ENCODE measurements at regions not wholly inside any gene's neighbourhood (a gene's known extent, or its start where the extent isn't known, plus 50 kb on each side); places are given as distances from the start of the nearest gene placed in this dataset.

GRCh38 chr20:11281768-11282167 lies 608.0 kb upstream of the JAG1 start:
- no peaks in the 10 kb centered on the region for H3K4me1 ChIP-seq (ENCODE audit: control insufficient read depth, insufficient read depth, low read length)
- POLR2A ChIA-PET = no interaction called here
- no peak overlapping the region for H3K27ac ChIP-seq (ENCODE audit: control insufficient read depth, insufficient read depth)
- CTCF ChIA-PET = no interaction called here
- H3K9me3 ChIP-seq (replicated peaks; ENCODE audit: control insufficient read depth, insufficient read depth, low read length) = no peaks in the 10 kb centered on the region; the same call in 2 of the 3 replicates
- 6% methylated on average over 4 of the region's 4 CpGs for WGBS (ENCODE audit: insufficient coverage, insufficient replicate concordance, low lambda C conversion rate, missing lambda C conversion rate)
- H3K79me2 ChIP-seq (ENCODE audit: control insufficient read depth, insufficient read depth, low read length) = no peaks in the 10 kb centered on the region
- H3K27me3 ChIP-seq (replicated peaks in 1 of 2; ENCODE audit: control insufficient read depth in 2 of 2, insufficient read depth in 2 of 2, low read length in 1 of 2) = no peaks in the 10 kb centered on the region
- intact Hi-C loops (cut with micrococcal nuclease; ENCODE audit: unreplicated experiment) (no loop called here), in situ Hi-C loops (cut with MboI) (no loop called here)
- RAD21 ChIA-PET (ENCODE audit: unreplicated experiment) = no interaction called here
- SMC1A ChIA-PET (ENCODE audit: uncharacterized antibody, unreplicated experiment) = interaction anchor here (0.6 to 1.5 kb wide), 2 partner anchors 8 to 192 kb away, joined by 3 to 9 read pairs; no protein-coding TSS in a partner anchor
- no peak for FAIRE-seq
- BruUV-seq (replicated peaks) = no TSS peak
- ATAC-seq = no peak
- H3K9ac ChIP-seq (ENCODE audit: control insufficient read depth, insufficient read depth, low read length) = no peak overlapping the region
- H3K4me2 ChIP-seq (ENCODE audit: control insufficient read depth, insufficient read depth) = no peak overlapping the region
- no peak for DNase-seq (ENCODE audit: low read depth, low spot score)
- no peak for TF ChIP-seq CEBPB (IDR thresholded peaks at IDR 0.05; ENCODE audit: borderline replicate concordance in 1 of 2, low read depth in 2 of 2, low read length in 2 of 2)
- TF ChIP-seq ZSCAN29 (IDR thresholded peaks at IDR 0.05) = no peak
- no peak for TF ChIP-seq NFYA (IDR thresholded peaks at IDR 0.05; ENCODE audit: borderline replicate concordance, low read depth, low read length)
- TF ChIP-seq STAT1 (conservative IDR thresholded peaks at IDR 0.05) = no peak
- no peaks in the 10 kb centered on the region for H3K36me3 ChIP-seq (ENCODE audit: control insufficient read depth in 2 of 2, insufficient read depth in 2 of 2, low read length in 1 of 2)
- H2AFZ ChIP-seq (ENCODE audit: control insufficient read depth, low read depth, low read length) = no peak overlapping the region
- H3K4me3 ChIP-seq = no peak overlapping the region
- H4K20me1 ChIP-seq (ENCODE audit: control insufficient read depth, insufficient read depth) = no peaks in the 10 kb centered on the region

- Histone ChIP-seq H3K4me3 (no peak overlapping the region), H3K4me2 (ENCODE audit: control insufficient read depth, insufficient read depth) (no peak overlapping the region), H3K9me3 (replicated peaks; ENCODE audit: control insufficient read depth, insufficient read depth, low read length) (no peaks in the 10 kb centered on the region), H3K36me3 (ENCODE audit: control insufficient read depth in 2 of 2, insufficient read depth in 2 of 2, low read length in 1 of 2) (no peaks in the 10 kb centered on the region), H2AFZ (ENCODE audit: control insufficient read depth, low read depth, low read length) (no peak overlapping the region), H4K20me1 (ENCODE audit: control insufficient read depth, insufficient read depth) (no peaks in the 10 kb centered on the region), H3K27me3 (replicated peaks in 1 of 2; ENCODE audit: control insufficient read depth in 2 of 2, insufficient read depth in 2 of 2, low read length in 1 of 2) (no peaks in the 10 kb centered on the region), H3K4me1 (ENCODE audit: control insufficient read depth, insufficient read depth, low read length) (no peaks in the 10 kb centered on the region), H3K79me2 (ENCODE audit: control insufficient read depth, insufficient read depth, low read length) (no peaks in the 10 kb centered on the region), H3K27ac (ENCODE audit: control insufficient read depth, insufficient read depth) (no peak overlapping the region), H3K9ac (ENCODE audit: control insufficient read depth, insufficient read depth, low read length) (no peak overlapping the region)
- WGBS (ENCODE audit: insufficient coverage, insufficient replicate concordance, low lambda C conversion rate, missing lambda C conversion rate) = 40% methylated on average over 2 of the region's 2 CpGs
- in situ Hi-C loops (cut with MboI) = no loop called here
- POLR2A ChIA-PET = no interaction called here
- no peak for ATAC-seq
- intact Hi-C loops (cut with micrococcal nuclease; ENCODE audit: unreplicated experiment) = no loop called here
- BruUV-seq (replicated peaks) = no TSS peak
- SMC1A ChIA-PET (ENCODE audit: uncharacterized antibody, unreplicated experiment) = no interaction called here
- no peak for DNase-seq (ENCODE audit: low read depth, low spot score)
- RAD21 ChIA-PET (ENCODE audit: unreplicated experiment) = no interaction called here
- CTCF ChIA-PET = interaction anchor here (1.5 kb wide), 1 partner anchor 8 kb away, joined by 3 read pairs; no protein-coding TSS in a partner anchor
- no peak for FAIRE-seq
- TF ChIP-seq ZNF622 (IDR thresholded peaks at IDR 0.05) (no peak), BCLAF1 (IDR thresholded peaks at IDR 0.05) (no peak), RCOR1 (conservative IDR thresholded peaks at IDR 0.05; ENCODE audit: low read depth, low read length) (no peak), SUPT20H (IDR thresholded peaks at IDR 0.05; ENCODE audit: borderline replicate concordance, control insufficient read depth, low read depth, low read length) (no peak), MXI1 (IDR thresholded peaks at IDR 0.05; ENCODE audit: low read depth, low read length) (no peak), SMC3 (IDR thresholded peaks at IDR 0.05; ENCODE audit: borderline replicate concordance, low read length) (no peak), EED (IDR thresholded peaks at IDR 0.05; ENCODE audit: low read depth) (no peak), NFYA (IDR thresholded peaks at IDR 0.05; ENCODE audit: borderline replicate concordance, low read depth, low read length) (no peak)
- TF ChIP-seq, protein P1, sequence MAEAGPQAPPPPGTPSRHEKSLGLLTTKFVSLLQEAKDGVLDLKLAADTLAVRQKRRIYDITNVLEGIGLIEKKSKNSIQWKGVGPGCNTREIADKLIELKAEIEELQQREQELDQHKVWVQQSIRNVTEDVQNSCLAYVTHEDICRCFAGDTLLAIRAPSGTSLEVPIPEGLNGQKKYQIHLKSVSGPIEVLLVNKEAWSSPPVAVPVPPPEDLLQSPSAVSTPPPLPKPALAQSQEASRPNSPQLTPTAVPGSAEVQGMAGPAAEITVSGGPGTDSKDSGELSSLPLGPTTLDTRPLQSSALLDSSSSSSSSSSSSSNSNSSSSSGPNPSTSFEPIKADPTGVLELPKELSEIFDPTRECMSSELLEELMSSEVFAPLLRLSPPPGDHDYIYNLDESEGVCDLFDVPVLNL (IDR thresholded peaks at IDR 0.05; ENCODE audit: low read depth, low read length) = no peak
- TF ChIP-seq, protein P2, sequence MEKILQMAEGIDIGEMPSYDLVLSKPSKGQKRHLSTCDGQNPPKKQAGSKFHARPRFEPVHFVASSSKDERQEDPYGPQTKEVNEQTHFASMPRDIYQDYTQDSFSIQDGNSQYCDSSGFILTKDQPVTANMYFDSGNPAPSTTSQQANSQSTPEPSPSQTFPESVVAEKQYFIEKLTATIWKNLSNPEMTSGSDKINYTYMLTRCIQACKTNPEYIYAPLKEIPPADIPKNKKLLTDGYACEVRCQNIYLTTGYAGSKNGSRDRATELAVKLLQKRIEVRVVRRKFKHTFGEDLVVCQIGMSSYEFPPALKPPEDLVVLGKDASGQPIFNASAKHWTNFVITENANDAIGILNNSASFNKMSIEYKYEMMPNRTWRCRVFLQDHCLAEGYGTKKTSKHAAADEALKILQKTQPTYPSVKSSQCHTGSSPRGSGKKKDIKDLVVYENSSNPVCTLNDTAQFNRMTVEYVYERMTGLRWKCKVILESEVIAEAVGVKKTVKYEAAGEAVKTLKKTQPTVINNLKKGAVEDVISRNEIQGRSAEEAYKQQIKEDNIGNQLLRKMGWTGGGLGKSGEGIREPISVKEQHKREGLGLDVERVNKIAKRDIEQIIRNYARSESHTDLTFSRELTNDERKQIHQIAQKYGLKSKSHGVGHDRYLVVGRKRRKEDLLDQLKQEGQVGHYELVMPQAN (conservative IDR thresholded peaks at IDR 0.05) = no peak
These were observed 613.3 kb upstream of the JAG1 start for GRCh38 chr20:11287126-11287525.

Measured in GM12878 (cell line).